Skin of body (tissue), 1 donor: ENCODE measurements at regions not wholly inside any gene's neighbourhood (a gene's known extent, or its start where the extent isn't known, plus 50 kb on each side); places are given as distances from the start of the nearest gene placed in this dataset.
"Not testable (repeated sequence)": the region's sequence is repeated elsewhere in the genome, so short reads cannot be mapped to it uniquely, and the experiment has no call there.

Source experiments
- DNase-seq: peaks from one replicate; lab custom pipeline; 2025; lab: John Stamatoyannopoulos, UW

DNA sequence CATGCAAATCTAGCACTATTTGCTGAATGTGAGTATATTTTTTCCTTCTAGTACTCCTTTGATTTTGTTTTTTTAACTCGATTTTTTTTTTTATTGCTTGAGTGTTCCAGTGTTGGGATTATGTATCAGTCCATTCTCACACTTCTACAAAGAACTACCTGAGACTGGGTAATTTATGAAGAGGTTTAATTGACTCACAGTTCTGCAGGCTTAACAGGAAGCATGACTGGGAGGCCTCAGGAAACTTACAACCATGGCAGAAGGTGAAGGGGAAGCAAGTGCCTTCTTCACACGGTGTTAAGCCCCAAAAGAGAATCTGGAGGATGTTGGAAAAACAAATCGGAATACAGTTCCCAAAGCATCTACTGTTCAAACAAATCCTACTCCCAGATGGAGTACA, 69.1 kb downstream of the ZNF518B start:
- not testable (repeated sequence) for DNase-seq

DNA sequence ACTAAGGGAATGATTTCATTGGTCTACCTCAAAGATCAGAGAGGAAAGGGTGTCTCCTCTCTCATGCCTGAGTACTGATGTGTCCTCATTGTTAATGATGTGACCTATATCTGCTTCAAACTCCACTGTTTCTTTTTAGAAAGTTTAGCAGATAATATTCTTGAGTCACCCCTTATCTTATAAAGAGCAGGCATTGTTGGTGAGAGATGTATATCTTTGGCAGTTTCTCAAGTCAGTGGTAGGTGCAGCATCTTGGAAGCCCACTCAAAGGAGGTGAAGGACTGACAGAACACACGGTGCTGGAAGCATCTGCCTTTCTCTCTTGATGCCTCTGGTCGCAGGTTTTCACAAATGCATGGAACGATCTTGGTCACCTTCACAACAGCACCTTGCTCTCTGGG, 71.2 kb downstream of the ZNF518B start:
- no peak for DNase-seq

DNA sequence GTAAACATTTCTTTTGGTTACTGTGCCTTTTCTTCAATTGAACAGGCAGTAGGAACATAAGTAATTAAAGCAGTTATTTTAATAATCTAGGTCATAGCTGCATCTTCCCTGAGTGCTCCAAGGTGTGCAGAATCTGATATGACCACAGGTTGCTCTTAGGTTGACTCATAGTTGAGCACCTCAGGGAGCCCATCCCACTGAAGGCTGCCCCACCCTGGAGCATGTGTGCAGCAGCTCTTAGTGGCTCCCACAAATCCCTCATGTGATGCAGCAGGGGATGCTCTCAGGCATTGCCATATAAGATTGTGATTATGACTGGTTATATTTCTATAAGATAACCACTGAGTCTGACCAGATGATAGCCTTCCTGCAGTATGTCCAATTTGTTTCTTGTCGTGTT, 72.3 kb downstream of the ZNF518B start:
- DNase-seq = no peak

DNA sequence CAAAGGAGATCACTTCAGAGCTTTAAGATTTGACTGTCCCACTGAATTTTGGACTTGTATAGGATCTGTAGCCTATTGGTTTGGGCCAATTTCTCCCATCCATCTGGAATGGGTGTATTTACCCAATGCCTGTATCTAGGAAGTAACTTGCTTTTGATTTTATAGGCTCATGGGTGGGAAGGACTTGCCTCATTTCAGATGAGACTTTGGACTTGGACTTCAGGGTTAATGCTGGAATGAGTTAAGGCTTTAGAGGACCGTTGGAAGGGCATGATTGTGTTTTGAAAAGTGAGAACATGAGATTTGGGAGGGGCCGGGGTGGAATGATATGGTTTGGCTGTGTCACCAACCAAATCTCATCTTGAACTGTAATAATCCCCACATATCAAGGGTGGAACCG, 73.8 kb downstream of the ZNF518B start:
- no peak for DNase-seq

DNA sequence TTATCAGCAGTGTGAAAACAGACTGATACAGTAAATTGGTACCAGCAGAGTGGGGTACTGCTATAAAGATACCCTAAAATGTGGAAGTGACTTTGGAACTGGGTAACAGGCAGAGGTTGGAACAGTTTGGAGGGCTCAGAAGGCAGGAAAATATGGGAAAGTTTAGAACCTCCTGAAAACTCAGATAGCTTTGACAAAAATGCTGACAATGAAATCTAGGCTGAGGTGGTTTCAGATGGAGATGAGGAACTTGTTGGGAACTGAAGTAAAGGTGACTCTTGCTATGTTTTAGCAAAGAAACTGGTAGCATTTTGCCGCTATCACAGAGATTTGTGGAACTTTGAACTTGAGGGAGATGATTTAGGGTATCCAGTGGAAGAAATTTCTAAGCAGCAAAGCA, 75.1 kb downstream of the ZNF518B start:
- not testable (repeated sequence) for DNase-seq

DNA sequence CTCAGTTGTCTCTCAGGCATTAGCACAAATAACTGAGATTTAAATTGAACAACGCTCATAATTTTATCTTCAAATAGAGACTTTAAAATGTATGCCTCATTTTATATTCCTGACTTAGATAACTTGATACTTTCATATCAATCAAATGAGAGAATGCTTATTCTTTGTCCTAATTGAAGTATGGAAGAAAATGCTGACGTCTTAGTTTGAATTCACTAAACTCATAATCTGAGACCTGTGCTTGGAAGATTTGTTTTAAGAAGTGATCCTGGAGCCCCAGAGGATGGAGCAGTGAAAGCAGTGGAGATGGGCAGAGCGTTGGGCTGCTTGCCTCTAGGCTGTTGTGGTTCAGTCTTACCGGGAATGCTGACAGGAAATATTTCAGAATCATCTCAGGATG, 76.1 kb downstream of the ZNF518B start:
- no peak for DNase-seq

DNA sequence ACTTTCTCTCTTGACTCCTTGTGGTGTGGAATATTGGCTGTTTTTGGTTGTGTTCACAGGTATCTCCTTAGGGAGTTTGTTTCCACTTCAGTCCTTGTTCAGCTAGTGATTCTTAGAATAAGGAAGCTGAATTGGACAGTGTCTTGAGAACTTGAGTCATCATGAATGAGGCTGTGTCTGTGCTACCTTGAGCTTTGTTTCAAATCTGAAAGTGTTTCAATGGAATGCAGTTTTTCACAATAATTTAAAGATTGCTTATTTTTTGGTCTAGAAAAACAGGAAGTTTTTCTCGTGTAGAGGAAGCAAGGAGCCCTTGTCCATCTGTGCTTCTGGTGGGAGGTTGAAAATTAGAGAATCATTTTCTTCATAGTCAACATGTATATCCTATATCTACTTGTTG, 76.5 kb downstream of the ZNF518B start:
- DNase-seq = no peak

DNA sequence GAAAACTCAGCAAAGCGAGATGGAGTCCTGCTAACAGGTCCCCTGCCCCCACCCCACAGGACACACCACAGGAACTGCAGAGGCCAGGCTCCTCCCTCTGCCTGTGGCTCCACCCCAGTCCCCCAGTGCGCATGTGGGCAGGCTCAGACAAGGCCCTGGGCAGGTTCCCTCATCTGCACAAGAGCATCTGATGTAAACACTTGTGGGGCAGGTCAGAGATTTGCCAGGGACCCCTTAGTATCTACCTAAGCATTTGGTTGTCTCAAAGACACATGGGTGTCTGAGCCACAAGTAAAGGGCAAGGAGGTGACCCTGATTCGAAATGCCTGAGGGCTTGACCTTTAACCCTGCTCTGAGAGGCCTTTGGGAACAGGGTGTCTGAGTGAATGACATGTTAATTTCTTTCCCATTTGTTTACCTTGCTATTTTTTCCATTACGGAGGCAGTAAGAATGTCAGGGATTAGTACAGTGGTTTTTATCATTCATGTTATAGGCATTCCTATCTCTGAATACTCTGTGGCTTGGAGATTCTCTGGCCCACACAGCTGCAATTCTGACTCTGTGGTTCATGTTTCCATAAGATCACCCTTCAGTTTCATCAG, 85.3 kb downstream of the ZNF518B start:
- no peak for DNase-seq

DNA sequence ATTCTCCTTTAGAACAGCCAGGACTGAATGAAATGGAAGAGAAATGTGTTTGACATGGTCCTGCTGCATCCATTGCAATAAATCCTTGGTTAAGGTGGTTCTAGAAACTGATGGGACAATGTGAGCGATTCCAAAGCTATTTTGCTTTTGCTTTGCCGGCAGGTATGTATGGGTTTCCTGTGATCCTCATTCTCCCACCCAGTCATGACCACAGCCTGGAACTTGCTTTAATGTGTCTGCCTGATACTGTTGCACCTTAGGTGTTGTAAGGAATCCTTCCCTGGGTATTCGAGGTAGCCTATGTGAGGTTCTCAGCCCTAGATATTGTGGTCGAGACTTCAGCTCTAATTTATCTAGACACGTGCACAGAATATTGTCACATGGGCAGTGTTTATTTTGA, 86.1 kb downstream of the ZNF518B start:
- DNase-seq = no peak

DNA sequence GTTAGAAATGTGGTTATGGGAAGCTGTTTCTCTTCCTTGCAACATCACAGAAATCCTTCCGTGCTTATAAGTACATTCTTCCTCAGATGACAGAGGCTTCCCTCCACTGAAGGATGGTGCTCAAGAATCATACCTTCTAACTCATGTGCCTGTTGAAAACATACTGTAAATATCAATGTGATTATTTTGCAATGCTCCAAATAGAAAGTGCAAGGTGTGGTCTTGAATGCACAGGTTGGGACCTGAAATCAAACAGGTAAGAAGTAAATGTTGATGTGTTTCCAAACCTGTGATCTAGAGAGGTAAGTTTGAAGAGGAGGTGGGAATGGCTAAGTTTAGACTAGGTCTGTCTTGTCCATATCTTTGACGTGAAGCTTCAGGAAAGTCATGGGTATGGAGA, 87.7 kb downstream of the ZNF518B start:
- no peak for DNase-seq

DNA sequence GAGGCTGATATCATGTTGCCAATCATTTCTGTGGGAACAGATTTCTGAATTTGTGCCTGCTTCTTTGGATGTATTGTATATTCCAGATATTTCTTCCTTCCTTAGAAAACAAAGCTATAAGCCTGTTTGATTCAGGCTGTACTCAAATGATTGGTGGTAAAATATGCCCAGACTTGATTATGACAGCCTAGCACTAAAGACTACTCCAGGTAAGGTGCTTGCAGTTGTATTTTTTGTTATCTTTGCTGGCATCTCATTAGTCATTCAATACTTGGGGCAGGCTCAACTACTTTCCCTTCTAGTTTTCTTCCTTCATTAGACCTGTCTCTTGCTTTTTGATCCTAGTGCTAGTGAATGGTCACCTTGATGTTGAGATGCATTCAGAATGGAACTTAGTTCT, 90.6 kb downstream of the ZNF518B start:
- no peak for DNase-seq

DNA sequence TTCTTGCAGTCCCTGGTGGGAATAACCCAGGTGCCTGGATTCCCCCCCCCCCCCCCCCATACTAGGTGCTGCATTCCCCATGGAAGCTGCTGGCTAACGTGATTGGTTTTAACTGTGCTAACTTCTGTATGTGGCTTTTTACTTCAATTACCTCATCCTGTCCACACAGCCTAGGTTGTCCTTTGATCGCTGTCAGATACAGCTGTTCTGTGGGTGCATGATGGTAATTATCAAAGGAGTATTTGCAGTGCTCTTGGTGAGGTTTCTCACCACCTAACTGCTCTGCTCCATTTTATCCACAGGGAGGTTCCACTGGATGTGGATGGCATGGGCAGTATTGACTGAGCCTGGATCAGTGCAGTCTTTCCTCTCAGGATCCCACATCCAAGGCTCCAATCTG, 93.0 kb downstream of the ZNF518B start:
- DNase-seq = no peak

DNA sequence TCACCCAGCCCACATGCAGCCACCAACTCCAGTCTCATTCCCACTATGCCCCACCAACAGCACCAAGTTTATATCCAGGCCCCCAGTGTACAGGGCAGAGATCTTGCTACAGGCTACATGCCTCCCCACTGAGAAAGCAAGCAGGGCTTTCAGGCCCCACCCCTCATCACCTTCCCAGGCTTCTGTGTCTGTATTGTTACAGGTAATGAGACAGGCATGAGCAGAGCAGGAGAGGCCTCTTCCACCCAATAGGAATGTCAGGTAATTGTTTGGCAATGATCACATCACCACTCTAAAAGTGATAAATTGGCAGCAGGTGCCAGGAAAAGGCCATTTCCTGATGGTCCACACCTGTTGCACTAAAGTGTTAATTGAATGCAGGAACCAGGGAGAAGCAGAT, 102.5 kb downstream of the ZNF518B start:
- DNase-seq = no peak

DNA sequence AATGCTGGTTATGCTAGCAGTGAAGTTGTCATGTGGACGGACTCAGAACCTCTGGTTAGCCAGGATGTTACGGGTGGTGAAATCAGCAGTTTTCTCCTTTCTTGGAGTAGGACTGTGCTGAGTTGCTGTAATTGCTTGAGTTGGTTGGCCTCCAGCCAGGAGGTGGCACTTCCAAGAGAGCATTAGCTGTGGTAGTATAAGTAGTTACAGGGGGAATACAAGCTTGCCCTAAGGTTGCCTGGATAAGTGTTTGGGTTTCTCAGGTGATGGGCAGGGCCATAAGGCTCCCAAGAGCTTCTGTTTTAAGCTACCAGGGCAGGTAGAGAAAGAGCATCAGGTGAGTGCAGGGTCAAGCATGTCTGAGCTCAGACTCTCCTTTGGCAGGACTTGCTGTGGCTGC, 103.0 kb downstream of the ZNF518B start:
- no peak for DNase-seq

DNA sequence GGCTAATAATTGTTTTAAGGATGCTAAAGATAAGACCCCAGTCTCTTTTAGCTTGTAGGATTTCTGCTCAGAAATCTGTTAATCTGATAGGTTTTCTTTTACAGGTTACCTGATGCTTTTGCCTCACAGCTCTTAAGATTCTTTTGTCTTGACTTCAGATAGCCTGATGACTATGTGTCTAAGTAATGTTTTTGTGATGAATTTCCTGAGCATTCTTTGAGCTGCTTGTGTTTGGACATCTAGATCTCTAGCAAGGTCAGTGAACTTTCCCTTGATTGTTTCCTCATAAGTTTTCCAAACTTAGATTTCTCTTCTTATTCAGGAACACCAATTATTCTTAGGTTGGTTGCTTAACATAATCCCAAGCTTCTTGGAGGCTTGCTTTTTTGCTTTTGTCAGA, 104.1 kb downstream of the ZNF518B start:
- DNase-seq = no peak

DNA sequence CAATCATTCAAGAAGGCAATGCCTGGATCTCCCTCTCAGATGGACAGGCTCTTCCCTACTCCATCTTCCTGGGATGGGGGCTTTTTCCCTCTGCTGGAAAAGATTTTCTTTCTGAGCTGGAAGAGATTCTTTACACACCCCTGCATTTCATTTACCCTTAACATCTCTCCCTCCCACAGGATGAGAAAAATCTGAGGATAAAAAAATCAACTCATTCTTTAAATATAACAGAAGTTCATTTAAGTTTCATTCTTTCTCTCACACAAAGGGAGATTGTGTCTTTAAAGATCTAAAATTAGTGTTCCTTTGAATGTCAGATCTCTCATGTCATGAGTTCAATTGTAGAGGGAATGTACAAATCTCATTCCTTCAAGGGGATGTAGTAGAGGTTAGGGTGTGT, 109.0 kb downstream of the ZNF518B start:
- no peak for DNase-seq

DNA sequence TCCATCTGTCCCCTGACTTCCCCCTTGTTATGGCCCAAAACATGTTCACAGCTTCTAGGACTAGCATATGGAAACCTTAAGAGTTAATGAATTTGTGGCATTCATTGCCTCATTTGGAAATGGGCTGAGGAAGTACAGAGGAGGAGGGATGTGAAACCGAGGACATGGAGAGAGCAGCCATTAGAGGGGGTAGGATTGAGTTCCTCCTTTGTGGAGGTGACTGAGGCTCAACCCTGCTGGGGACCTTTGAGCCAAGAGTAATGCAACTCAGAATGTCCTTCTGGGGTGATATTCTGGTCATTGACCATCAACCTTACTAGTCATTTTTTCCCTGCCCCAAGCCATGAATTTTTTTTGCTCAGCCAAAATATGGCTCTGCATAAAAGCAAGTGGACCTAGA, 109.4 kb downstream of the ZNF518B start:
- DNase-seq = no peak

DNA sequence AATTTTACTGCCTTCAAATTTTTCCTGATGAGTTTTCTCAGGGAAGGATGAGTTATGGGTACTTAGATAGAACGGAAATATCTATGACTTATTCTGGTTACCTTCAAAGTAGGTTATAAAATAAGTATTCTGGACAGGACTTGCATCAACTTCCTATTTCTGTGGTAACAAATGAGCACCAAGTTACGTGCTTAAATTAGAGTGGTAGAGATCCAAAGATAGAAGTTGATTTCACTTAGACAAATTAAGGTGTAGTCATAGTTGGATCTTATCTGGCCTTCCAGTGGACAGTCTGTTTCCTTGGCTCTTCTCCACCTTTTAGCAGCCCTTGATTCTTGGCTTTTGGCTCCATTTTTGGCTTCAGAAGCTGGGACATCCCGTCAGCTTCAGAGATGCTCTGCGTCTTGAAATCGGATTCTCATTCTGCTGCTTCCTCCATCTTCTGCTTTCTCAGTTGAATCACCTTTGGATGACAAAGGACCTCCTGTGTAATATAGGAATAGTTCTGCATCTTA, 109.9 kb downstream of the ZNF518B start:
- DNase-seq = no peak

DNA sequence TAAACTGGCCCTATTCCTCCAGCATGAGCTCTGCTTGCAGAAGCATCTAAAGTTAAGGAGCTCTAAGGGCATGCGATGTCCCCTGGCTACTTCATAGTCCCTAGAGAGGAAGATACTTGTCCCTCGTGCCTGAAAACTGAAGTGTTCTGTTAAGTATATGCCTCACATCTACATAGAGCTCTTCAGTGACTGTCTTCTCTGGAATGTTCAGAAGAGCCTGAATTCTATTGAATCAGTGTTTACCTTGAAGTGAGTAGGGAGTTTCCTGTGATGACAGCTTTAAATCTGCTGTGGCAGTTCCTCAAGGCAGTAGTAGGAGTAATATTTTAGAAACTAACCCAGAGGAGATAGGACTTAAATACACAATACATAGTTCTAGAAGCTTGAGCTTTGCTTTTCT, 111.2 kb downstream of the ZNF518B start:
- no peak for DNase-seq

DNA sequence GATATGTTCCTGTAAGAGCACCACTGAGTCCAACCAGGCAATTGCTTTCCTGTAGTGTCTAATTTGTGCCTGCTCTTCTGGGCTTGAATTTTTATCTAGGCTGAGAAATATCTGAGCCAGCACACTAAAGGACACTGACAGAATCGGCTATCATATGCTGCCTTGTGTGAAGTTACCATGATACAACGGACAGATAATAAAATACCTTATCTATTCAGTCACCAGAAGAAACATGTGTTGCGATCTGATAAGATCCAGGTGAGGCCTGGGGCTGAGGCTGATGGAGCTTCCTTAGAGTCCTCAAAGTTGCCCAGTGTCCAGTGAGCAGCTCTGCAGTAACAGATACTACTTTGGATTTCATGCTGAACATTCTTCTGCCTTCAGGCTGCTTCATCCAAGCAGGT, 111.8 kb downstream of the ZNF518B start:
- no peak for DNase-seq

DNA sequence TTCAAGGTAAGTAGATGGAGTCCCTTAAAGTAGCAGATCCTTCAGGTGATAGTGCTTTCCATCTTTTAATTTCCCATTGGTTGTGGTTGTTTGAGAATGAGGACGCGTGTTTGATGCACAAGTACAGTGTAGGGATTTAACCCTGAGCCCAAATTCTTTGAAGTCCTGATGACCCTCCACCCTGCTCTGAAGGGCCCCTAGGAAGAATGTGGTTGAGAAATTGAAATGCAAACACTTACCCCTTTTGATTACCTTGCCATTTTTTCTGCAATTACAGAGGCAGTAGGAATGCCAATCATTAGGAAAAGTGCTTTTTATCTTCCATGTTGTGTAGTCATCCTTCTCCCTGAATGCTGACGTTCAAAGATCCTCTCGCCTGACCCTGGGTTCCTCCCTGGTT, 112.4 kb downstream of the ZNF518B start:
- DNase-seq = no peak

DNA sequence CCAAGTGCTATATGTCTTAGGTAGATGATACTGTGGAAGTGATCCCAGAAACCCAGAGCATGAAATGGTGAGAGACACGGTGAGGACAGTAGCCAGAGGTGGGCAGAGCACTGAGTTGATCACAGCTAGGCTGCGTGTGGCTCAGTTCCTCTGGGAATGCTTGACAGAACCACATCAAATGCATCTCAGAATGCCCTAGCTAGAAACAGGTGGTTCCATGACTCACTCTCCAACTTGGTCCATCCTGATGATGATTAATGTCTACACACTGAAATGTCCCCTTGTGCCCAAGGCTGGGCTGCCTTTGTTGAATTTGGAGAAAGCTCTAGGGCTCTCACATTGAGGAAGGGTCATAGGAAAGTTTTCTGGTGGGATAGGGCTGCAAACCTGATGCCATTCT, 113.6 kb downstream of the ZNF518B start:
- DNase-seq = no peak

DNA sequence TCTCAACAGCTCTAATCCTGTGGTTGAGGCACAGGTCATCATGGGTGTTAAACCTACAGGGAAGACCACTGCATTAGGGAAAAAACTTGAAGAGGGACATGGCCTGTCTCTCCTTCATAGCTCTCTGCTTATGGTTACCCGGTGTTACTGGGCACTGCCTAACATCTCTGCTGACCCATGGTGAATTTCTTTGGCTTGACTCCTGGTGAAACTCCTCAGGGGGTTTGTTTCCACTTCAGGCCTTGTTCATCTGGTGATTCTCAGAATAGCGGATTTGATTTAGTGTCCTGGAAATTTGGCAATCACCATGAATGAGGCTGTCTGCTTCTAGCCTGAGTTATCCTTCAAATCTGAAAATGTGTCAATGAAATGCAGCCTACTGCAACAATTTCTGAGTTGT, 114.4 kb downstream of the ZNF518B start:
- DNase-seq = no peak

DNA sequence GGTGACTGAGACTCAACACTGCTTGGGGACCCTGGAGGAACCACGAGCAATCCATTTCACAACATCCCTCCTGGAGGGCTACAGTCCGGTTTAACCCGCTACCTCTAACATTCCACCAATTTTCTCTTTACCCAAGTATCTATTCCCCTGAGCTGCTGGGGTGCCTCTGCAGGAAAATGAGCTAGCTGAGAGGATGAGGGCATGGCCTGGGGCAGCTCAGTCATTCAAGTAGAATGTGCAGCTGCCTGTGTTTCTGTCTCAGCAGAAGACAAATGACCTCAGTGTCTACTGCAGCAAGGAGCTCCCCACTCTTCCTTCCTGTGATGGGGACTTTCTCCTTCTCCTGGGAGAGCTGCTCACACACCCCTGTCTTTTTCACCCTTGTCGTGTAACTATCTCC, 120.8 kb downstream of the ZNF518B start:
- no peak for DNase-seq
